ENCODE measurements at regions not wholly inside any gene's neighbourhood (a gene's known extent, or its start where the extent isn't known, plus 50 kb on each side); places are given as distances from the start of the nearest gene placed in this dataset.

DNA sequence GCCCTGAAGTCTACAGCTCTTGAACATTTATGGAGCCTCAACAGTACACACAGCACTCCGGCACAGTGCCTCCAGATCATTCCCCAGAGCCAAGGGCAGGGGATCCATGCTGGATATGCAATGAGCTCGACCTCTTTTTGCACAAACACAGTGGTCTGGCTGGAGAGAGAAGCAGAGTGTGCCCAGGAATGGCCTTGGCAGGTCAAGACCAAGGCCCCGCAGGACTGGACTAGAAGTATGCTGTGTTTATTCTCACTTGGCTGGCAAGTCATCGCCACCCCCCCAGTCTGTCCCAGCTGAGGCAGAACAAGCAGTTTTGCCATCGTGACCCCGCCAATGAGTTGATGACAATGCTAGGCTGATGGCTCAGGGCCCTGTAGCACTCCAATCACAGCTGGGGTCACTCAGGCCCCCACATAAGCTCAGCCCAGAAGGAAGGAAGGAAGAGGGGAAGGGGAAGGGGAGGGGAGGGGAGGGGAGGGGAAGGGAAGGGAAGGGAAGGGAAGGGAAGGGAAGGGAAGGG, 212.1 kb downstream of the TTC32 start:
- TF ChIP-seq, protein P1, sequence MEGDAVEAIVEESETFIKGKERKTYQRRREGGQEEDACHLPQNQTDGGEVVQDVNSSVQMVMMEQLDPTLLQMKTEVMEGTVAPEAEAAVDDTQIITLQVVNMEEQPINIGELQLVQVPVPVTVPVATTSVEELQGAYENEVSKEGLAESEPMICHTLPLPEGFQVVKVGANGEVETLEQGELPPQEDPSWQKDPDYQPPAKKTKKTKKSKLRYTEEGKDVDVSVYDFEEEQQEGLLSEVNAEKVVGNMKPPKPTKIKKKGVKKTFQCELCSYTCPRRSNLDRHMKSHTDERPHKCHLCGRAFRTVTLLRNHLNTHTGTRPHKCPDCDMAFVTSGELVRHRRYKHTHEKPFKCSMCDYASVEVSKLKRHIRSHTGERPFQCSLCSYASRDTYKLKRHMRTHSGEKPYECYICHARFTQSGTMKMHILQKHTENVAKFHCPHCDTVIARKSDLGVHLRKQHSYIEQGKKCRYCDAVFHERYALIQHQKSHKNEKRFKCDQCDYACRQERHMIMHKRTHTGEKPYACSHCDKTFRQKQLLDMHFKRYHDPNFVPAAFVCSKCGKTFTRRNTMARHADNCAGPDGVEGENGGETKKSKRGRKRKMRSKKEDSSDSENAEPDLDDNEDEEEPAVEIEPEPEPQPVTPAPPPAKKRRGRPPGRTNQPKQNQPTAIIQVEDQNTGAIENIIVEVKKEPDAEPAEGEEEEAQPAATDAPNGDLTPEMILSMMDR (IDR thresholded peaks at IDR 0.05; ENCODE audit: low read depth, low read length), result no peak
- POLR2A ChIA-PET, result no interaction called here
- CTCF ChIA-PET, result interaction anchor here (0.8 kb wide), 1 partner anchor 9 kb away, joined by 3 read pairs; no protein-coding TSS in a partner anchor
- H3K4me3 ChIP-seq (ENCODE audit: low read depth, low read length), result no peak overlapping the region
- no peaks in the 10 kb centered on the region for H3K9me3 ChIP-seq (ENCODE audit: control insufficient read depth, insufficient read depth, low read length)
- peaks cover 6% of the 10 kb centered on the region for H3K27me3 ChIP-seq (ENCODE audit: control insufficient read depth, insufficient read depth, low read length)
- H3K27ac ChIP-seq (ENCODE audit: low read depth, low read length), result no peak overlapping the region
- DNase-seq (ENCODE audit: low read depth, low spot score), result no peak

DNA sequence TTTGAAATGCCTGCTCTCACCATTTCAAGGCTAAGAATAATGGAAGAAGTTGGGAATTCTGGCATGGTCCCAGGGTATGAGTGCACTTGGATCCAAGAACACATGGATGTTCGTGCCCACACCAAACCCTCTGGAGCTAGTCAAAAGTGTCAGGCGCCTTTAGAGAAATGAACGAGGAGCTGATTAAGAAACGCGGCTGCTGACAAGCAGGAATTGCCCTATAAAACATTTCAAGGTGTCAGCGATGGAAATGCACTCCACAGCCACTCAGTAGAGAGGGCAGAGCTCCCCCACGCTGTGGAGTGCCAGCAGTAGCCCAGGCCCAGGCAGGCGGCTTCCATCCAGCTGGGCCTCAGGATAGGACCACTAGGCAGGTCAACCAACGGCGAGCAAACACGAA, 213.7 kb downstream of the TTC32 start:
- ChIA-PET CTCF (interaction anchor here (0.6 kb wide), 1 partner anchor 137 kb away, joined by 3 read pairs; no protein-coding TSS in a partner anchor), POLR2A (no interaction called here)
- no peak for DNase-seq (ENCODE audit: low read depth, low spot score)
- H3K27me3 ChIP-seq (ENCODE audit: control insufficient read depth, insufficient read depth, low read length), result peaks cover 6% of the 10 kb centered on the region
- no peaks in the 10 kb centered on the region for H3K9me3 ChIP-seq (ENCODE audit: control insufficient read depth, insufficient read depth, low read length)
- H3K27ac ChIP-seq (ENCODE audit: low read depth, low read length), result no peak overlapping the region
- H3K4me3 ChIP-seq (ENCODE audit: low read depth, low read length), result no peak overlapping the region
- TF ChIP-seq, protein P1 (IDR thresholded peaks at IDR 0.05; ENCODE audit: low read depth, low read length), result no peak

DNA sequence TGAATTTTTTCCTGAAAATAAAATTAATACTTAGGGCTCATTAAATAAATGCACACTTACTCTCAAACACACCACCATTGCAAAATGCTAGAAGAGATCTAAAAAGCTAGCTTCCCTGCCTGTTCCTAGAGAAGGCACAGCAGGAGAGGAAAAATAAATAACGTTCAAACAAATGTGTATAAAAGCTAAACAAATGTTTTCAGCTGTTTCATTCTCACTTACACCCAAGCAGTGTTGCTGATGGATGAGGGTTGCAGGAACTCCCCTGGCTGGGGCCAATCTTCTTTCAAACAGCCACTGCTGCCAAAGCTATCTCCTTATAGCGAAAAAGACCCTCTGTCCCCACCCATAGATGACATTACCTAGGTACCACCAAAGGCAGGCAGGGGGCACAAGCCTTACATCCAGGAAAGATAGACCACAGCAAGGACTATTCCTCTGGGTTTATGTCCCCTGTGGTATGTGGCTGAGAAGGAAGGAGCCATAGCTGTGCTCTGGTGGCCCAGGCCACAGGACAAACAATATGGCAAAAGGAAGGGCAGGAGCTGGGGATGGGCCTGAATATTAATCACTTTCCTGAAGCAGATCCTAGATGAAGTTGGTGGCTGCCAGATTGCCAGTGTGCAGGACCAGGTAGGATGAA, 214.6 kb downstream of the TTC32 start:
- POLR2A ChIA-PET, result interaction anchor here (1.0 kb wide), 1 partner anchor 46 kb away, joined by 3 read pairs; no protein-coding TSS in a partner anchor
- DNase-seq (ENCODE audit: low read depth, low spot score), result no peak
- no peaks in the 10 kb centered on the region for H3K9me3 ChIP-seq (ENCODE audit: control insufficient read depth, insufficient read depth, low read length)
- TF ChIP-seq, protein P1 (IDR thresholded peaks at IDR 0.05; ENCODE audit: low read depth, low read length), result no peak; the same call in 1 of the 2 replicates
- CTCF ChIA-PET, result interaction anchor here (0.7 to 1.1 kb wide), 2 partner anchors 25 to 126 kb away, joined by 3 read pairs; no protein-coding TSS in a partner anchor
- H3K27ac ChIP-seq (ENCODE audit: low read depth, low read length), result no peak overlapping the region
- peaks cover 6% of the 10 kb centered on the region for H3K27me3 ChIP-seq (ENCODE audit: control insufficient read depth, insufficient read depth, low read length)
- no peak overlapping the region for H3K4me3 ChIP-seq (ENCODE audit: low read depth, low read length)

DNA sequence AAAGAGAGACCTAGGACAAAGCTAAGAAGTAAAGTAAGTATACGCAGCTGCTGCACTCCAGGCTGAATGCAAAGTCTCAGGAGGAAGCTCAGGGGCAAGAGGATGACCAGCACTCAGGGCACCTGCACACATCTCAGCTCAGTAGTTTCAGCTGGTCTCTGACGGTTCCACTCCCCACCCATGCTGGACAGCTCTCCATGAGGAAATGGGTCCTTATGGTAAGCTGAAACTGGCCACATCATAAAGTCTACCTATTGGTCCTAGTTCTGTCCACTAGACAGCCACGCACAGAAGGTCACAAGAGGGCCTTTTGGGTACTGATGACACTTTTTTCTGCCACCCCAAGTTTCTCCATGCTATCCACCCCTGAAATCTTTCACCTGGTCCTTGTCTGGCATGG, 215.3 kb downstream of the TTC32 start:
- ChIA-PET CTCF (interaction anchor here (0.7 to 1.1 kb wide), 2 partner anchors 24 to 127 kb away, joined by 3 read pairs; no protein-coding TSS in a partner anchor), POLR2A (interaction anchor here (1.0 kb wide), 1 partner anchor 47 kb away, joined by 3 read pairs; no protein-coding TSS in a partner anchor)
- TF ChIP-seq, protein P1 (IDR thresholded peaks at IDR 0.05; ENCODE audit: low read depth, low read length), result no peak
- no peak for DNase-seq (ENCODE audit: low read depth, low spot score)
- no peak overlapping the region for H3K27ac ChIP-seq (ENCODE audit: low read depth, low read length)
- peaks cover 4% of the 10 kb centered on the region for H3K27me3 ChIP-seq (ENCODE audit: control insufficient read depth, insufficient read depth, low read length)
- no peaks in the 10 kb centered on the region for H3K9me3 ChIP-seq (ENCODE audit: control insufficient read depth, insufficient read depth, low read length)
- H3K4me3 ChIP-seq (ENCODE audit: low read depth, low read length), result no peak overlapping the region

DNA sequence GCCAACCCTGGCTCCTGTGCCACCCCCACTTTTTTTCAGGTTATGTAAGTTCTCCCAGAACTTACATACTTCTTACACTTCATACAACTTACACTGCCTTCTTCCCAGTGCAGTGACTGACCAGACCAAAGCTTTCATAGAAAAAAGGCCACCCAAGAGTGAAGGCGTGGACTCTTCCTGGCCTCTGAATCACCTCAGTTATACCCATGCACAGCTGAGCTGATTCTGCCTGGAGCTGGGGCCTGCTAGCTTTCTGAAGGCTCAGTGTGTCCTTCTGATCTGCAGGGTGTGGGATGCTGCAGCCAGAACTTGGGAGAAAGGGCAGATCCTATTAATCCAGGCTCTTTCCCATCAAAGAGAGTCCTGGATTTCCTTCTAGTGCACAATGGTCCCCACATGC, 216.1 kb downstream of the TTC32 start:
- TF ChIP-seq, protein P1 (IDR thresholded peaks at IDR 0.05; ENCODE audit: low read depth, low read length), result no peak
- ChIA-PET POLR2A (no interaction called here), CTCF (no interaction called here)
- Histone ChIP-seq H3K9me3 (ENCODE audit: control insufficient read depth, insufficient read depth, low read length) (no peaks in the 10 kb centered on the region), H3K27ac (ENCODE audit: low read depth, low read length) (no peak overlapping the region), H3K27me3 (ENCODE audit: control insufficient read depth, insufficient read depth, low read length) (peaks cover 4% of the 10 kb centered on the region), H3K4me3 (ENCODE audit: low read depth, low read length) (no peak overlapping the region)
- DNase-seq (ENCODE audit: low read depth, low spot score), result no peak
